Psoas muscle (tissue), 7 donors: ENCODE measurements at regions not wholly inside any gene's neighbourhood (a gene's known extent, or its start where the extent isn't known, plus 50 kb on each side); places are given as distances from the start of the nearest gene placed in this dataset.
"Not testable (repeated sequence)": the region's sequence is repeated elsewhere in the genome, so short reads cannot be mapped to it uniquely, and the experiment has no call there.

Source experiments
- ATAC-seq, 4 donors: fragments of 200-7000 bp; cut with Tn5 transposase; one replicate each; pipeline ENCODE4 v1.9.1; 2020; ENCODE audit warnings: moderate library complexity in 3 of 4, mild to moderate bottlenecking in 2 of 4
- DNase-seq, 2 donors: peaks; one replicate each; pipeline ENCODE4 v3.0.0-alpha.2; 2020
- H3K27ac ChIP-seq: fragments of 200-600 bp; one replicate; pipeline ENCODE4 v1.8.0; 2022
- H3K27me3 ChIP-seq, 3 donors: fragments of 200-600 bp in 1 of 3; one replicate each; pipeline versions ENCODE4 v1.6.1 to v1.8.0; 2013 to 2022; ENCODE audit warnings: low read length in 2 of 3, mild to moderate bottlenecking in 2 of 3, moderate library complexity in 1 of 3; ENCODE audit not compliant: insufficient read depth in 3 of 3
- H3K36me3 ChIP-seq, 2 donors: fragments of 200-600 bp in 1 of 2; one replicate each; pipeline versions ENCODE4 v1.6.1 to v1.8.0; 2013 to 2022; ENCODE audit warnings: low read depth in 1 of 2, mild to moderate bottlenecking in 1 of 2, moderate library complexity in 1 of 2; ENCODE audit not compliant: insufficient read depth in 1 of 2
- H3K4me1 ChIP-seq: fragments of 200-600 bp; one replicate; pipeline ENCODE4 v1.8.0; 2022
- H3K4me3 ChIP-seq: fragments of 200-600 bp; one replicate; pipeline ENCODE4 v1.8.0; 2022; ENCODE audit warnings: mild to moderate bottlenecking
- H3K9me3 ChIP-seq: fragments of 200-600 bp; one replicate; pipeline ENCODE4 v1.8.0; 2022
- CTCF ChIP-seq: fragments of 200-600 bp; IDR thresholded peaks from one replicate; pipeline ENCODE4 v1.8.0; 2022; ENCODE audit warnings: antibody characterized with exemption
- WGBS, 3 donors: extraction: QIAGEN DNeasy Blood & Tissue Kit; methylation state at CpG; one replicate each; pipeline versions ENCODE4 v1.1.6 to v1.1.7; 2013; 5-methylcytosine and 5-hydroxymethylcytosine counted together
- intact Hi-C, 2 donors: fragments of 100-400 bp; cut with DNase I; formaldehyde crosslinking; loops; one replicate each; pipeline versions ENCODE4 v1.11.0 to v1.14.2; 2022
- donor health status: healthy with polysubstance abuse.
- donor health status: DM: no; HTN: no; CAD: no; lungs with moderate emphysema.
- donor health status: Bipolar disorder and iron deficiency.
- donor health status: healthy.
- donor health status: DM: yes; HTN: yes; CAD: no.
- donor health status: DM: no; HTN: no; CAD: no.
- donor health status: DM: yes; HTN: yes; CAD: no.

GRCh38 chr12:31890295-31891285 lies 68.6 kb upstream of the RESF1 start:
- Histone ChIP-seq H3K27ac (no peak overlapping the region), H3K4me1 (no peaks in the 10 kb centered on the region), H3K27me3 (no peaks in the 10 kb centered on the region), H3K9me3 (no peaks in the 10 kb centered on the region), H3K36me3 (no peaks in the 10 kb centered on the region), H3K4me3 (no peak overlapping the region)
- intact Hi-C loops = no loop called here
- TF ChIP-seq CTCF = no peak
- DNase-seq = no peak
- no peak for ATAC-seq
- WGBS, 3 donors = 75 to 77% (median 76%) methylated on average over 8 of the region's 8 CpGs

DNA sequence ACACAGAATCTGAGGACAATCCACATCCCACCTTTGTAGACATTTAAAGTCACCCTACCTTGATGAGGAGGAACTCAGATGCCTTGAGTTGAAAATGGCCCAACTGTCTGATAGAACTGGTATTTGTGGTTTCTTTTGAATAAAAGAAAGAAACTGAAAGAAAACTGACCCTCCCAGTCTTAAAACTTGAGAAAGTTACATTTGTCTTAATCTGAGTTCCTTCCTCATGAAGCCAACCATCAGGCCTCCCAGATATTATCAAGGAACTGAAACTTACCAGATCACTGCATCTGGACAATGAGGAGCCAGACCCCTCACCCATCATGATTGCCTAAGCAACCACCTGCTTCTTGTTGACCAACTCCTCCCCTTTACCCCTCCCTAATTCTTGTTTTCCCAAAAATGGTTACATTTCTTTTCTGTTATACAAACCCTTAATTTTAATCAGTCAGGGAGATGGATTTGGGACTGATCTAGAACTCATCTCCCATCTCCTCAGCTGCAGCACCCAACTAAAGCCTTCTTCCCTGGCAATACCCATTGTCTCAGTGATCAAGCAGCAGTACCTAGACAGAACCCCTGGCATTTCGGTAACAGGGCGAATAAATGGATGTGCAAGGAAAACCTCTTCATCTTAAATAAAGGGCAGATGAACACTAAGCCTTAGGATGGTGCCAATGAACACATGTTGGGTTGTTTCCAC lies 72.0 kb upstream of the RESF1 start:
- no peak for ATAC-seq
- intact Hi-C loops = no loop called here
- DNase-seq = no peak
- no peaks in the 10 kb centered on the region for H3K4me1 ChIP-seq
- H3K9me3 ChIP-seq = no peaks in the 10 kb centered on the region
- WGBS, 3 donors = 69 to 94% (median 74%) methylated on average over 2 of the region's 2 CpGs
- H3K36me3 ChIP-seq = no peaks in the 10 kb centered on the region
- no peak overlapping the region for H3K4me3 ChIP-seq
- H3K27me3 ChIP-seq = no peaks in the 10 kb centered on the region
- TF ChIP-seq CTCF = no peak
- H3K27ac ChIP-seq = no peak overlapping the region

GRCh38 chr12:31882682-31883081 lies 76.5 kb upstream of the RESF1 start:
- H3K36me3 ChIP-seq, intact Hi-C loops, H3K27me3 ChIP-seq, DNase-seq, H3K27ac ChIP-seq, H3K4me1 ChIP-seq, H3K4me3 ChIP-seq, ATAC-seq, H3K9me3 ChIP-seq: not testable (repeated sequence)
- 94 to 96% (median 94%) methylated on average over 6 of the region's 6 CpGs for WGBS, 3 donors

DNA sequence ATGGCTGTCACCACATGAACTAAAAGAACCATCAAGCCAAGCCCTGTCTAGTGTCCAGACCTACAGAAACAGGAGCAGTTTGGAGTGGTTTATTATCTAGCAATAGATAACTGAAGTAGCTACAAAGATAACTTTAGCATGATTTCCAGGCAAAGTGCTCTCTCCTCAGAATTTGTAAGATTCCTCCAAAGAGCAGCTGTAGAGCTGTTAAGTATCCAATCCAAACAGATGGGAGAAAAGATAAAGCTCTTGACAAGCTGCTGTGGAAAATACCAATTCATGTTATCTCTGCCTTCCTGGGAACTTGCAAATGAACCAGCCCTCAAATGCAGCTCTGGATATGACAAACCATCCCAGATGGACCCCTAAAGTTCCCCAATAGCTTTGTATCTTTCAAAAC lies 78.9 kb upstream of the RESF1 start:
- Histone ChIP-seq H3K9me3 (no peaks in the 10 kb centered on the region), H3K36me3 (no peaks in the 10 kb centered on the region), H3K4me3 (no peak overlapping the region), H3K27me3 (no peaks in the 10 kb centered on the region), H3K27ac (no peak overlapping the region), H3K4me1 (no peaks in the 10 kb centered on the region)
- TF ChIP-seq CTCF = no peak
- intact Hi-C loops = no loop called here
- ATAC-seq = no peak
- no peak for DNase-seq

- Histone ChIP-seq H3K27ac (no peak overlapping the region), H3K36me3 (no peaks in the 10 kb centered on the region), H3K27me3 (no peaks in the 10 kb centered on the region), H3K4me3 (no peak overlapping the region), H3K4me1 (no peaks in the 10 kb centered on the region), H3K9me3 (no peaks in the 10 kb centered on the region)
- intact Hi-C loops = no loop called here
- DNase-seq (no peak), ATAC-seq (no peak)
- TF ChIP-seq CTCF = no peak
- WGBS, 3 donors = 90 to 95% (median 95%) methylated on average over 1 of the region's 1 CpG
Measured at GRCh38 chr12:31877884-31878283, 81.3 kb upstream of the RESF1 start.
